Hepatocyte (in vitro differentiated cells): ENCODE measurements at regions not wholly inside any gene's neighbourhood (a gene's known extent, or its start where the extent isn't known, plus 50 kb on each side); places are given as distances from the start of the nearest gene placed in this dataset.

Experiments
- CTCF ChIP-seq: fragments of 200-600 bp; sonication (generic); IDR thresholded peaks from 2 replicates; pipeline ENCODE4 v1.5.1; 2016; ENCODE audit warnings: antibody characterized with exemption, mild to moderate bottlenecking; ENCODE audit not compliant: poor library complexity
- EZH2phosphoT487 ChIP-seq: fragments of 200-600 bp; sonication (generic); IDR thresholded peaks from one replicate; pipeline ENCODE4 v1.6.1; 2018; ENCODE audit warnings: antibody characterized with exemption, mild to moderate bottlenecking, low read depth, moderate library complexity; ENCODE audit not compliant: unreplicated experiment, severe bottlenecking

- no peak for TF ChIP-seq CTCF
- no peak for TF ChIP-seq EZH2phosphoT487
Measured at GRCh38 chr17:33463887-33464286, 170.8 kb upstream of the ASIC2 start.
